WI38 (cell line): ENCODE measurements at regions not wholly inside any gene's neighbourhood (a gene's known extent, or its start where the extent isn't known, plus 50 kb on each side); places are given as distances from the start of the nearest gene placed in this dataset.
A peak's percentile ranks its signal among the peaks of the same experiment; 100 is the strongest.

Experiments
- H3K4me3 ChIP-seq: 2 replicates; pipeline ENCODE4 v1.5.1; 2011; ENCODE audit warnings: low read depth, mild to moderate bottlenecking, control low read depth, low read length
- TF ChIP-seq, protein P1 (sequence below): IDR thresholded peaks from 2 replicates; pipeline ENCODE4 v1.5.1; 2012; ENCODE audit warnings: low read depth, mild to moderate bottlenecking, control low read depth, low read length

DNA sequence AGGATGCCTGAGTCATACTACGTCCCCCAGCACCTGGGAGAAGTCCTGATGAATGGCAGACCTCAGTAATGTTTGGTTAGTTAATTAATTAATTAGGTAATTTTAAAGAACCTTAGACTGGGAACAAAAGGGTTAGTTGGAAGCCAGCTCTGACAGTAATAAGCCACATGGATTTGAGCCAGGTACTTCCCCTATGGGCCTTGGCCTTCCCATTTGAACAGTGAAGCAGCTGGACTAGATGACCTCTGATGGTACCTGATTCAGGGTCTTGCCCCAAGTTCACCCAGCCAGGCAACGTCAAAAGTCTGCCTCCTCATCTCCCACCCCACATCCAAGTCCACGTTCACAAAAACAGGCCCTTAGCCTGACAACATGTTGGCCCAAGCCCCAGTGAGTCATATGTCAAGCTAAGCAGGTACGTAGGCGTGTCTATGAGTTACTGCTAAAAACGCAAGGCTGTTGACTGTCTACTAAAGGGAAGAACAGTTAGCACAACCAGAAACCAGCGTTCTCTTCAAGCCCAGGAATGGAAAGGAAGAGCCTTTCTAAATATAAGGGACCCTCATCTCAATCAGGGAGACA, 303.2 kb downstream of the ACTL7B start:
- H3K4me3 ChIP-seq = no peak overlapping the region
- TF ChIP-seq, protein P1, sequence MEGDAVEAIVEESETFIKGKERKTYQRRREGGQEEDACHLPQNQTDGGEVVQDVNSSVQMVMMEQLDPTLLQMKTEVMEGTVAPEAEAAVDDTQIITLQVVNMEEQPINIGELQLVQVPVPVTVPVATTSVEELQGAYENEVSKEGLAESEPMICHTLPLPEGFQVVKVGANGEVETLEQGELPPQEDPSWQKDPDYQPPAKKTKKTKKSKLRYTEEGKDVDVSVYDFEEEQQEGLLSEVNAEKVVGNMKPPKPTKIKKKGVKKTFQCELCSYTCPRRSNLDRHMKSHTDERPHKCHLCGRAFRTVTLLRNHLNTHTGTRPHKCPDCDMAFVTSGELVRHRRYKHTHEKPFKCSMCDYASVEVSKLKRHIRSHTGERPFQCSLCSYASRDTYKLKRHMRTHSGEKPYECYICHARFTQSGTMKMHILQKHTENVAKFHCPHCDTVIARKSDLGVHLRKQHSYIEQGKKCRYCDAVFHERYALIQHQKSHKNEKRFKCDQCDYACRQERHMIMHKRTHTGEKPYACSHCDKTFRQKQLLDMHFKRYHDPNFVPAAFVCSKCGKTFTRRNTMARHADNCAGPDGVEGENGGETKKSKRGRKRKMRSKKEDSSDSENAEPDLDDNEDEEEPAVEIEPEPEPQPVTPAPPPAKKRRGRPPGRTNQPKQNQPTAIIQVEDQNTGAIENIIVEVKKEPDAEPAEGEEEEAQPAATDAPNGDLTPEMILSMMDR = no peak

DNA sequence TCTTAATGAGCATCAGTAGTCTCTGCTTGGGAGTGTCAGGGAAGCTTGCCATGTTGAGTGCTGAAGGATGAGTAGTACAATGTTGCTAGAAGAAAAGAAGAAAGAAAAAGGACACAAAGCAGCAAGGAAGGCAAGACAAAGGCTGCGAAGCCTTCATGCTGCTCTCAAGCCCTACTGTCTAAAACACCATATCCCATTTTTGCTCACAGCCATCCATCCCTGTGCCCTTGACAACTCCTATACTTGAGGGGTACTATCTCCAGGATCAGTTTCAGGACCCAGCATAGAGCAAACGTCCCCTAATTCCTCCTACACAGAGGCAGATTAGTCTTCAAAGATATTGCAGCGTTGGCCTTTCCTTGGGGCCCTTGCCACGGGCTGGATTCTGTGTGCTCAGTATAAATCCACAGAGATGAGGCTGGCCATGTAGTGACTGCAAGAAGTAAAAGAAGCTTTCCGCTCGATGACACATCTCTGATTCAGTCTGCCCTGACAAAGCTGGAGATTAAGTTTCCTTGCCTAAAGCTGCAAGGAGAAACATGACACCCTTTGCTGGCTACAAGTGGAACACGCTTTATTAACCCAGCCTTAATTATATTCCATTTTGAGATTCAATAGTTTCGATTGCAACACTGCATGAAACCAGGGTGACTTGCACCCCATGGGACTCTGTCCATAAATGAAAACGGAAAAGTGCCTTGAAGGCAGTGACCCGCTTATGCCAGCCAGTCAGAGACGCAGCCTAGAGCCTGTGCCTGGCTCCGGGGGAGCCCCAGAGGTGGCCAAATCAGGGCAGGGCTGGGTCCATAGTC, 304.6 kb downstream of the ACTL7B start:
- H3K4me3 ChIP-seq = peak overlapping the region; percentile 7; the same call in 1 of the 2 replicates
- TF ChIP-seq, protein P1 = no peak

DNA sequence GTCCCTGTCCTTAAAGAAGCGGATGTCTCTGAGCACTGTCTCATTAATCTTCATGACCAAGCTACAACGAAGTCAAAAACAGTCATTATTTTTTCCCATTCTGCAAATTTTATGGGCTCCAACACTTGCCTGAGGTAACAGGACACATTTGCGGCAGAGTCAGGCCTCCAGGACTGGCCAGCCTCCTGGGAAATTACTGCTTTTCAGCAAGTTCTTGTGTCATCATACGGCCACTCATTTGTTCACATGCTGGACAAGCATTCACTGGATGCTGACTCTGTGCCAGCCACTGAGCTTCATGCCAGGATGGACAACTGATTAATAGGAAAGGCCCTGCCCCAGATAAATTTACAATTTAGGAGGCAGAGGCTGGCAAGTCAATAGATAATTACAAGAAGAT, 305.7 kb downstream of the ACTL7B start:
- no peak overlapping the region for H3K4me3 ChIP-seq
- TF ChIP-seq, protein P1 = no peak

DNA sequence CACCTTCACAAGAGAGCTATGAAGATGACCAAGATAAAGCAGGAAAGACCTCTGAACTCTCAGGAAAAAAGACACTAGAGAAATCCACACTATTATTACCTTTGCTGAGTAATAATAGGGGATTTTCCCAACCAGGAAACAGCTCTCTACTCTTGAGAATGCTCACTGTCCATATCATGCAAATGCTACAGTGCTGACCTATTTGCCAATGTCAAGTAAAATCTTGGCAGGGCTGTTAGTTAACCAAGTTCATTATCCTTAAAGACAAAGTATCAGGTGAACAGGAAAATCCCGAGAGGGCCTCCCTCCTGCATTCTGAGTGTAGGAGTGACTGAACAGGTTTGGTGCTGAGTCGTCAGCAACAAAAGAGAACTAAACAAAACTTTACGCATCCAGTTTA, 306.6 kb downstream of the ACTL7B start:
- H3K4me3 ChIP-seq = no peak overlapping the region
- TF ChIP-seq, protein P1 = no peak

DNA sequence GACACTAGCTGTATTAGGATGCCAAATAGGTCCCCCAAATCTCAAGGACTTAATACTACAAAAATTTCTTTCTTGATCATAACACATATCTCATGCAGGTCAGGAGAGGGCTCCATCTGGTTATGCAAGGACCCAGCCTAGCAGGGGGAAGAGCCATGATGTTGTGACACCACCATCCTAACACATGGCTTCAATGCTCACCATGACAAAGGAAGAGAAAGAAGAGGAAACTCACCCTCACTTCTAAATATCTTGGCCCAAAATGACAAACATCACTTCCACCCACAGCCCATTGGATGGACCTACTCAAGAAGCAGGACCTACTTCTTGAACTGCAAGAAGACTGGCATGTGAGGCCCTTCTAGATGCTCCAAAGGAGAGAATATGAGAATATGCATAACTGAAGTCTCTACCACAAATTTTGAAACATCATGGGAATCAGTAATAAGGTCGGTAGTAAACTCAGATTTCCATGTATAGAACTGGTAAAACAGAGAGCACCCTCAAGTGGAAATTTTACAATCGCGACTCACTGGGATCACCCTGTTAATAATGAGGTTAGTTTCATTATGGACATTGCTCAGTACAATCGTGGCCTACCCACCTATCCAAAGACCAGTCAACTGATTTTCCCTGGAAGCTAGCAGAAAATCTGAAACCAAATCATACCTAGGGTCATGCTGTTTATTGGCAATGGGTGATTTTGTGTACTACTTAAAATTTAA, 308.2 kb downstream of the ACTL7B start:
- TF ChIP-seq, protein P1 = no peak
- H3K4me3 ChIP-seq = no peak overlapping the region

DNA sequence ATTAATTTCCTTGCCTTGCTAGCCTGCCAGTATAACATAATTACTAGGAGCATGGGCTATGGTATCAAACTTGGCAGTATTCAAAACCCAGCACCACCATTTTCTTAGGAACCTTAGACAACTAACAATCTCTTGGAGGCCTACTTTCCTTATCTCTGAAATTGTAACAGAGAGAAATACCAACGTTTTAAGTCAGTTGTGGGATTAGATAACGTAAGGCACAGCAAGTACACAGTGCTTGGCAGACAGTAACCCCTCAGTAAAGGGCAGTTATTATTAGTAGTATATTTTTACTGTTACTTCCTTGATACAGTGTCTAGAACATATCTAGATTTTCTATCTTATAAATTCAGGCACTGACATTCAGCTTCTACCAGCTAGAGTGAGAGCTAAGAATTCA, 309.6 kb downstream of the ACTL7B start:
- TF ChIP-seq, protein P1 = no peak
- no peak overlapping the region for H3K4me3 ChIP-seq

DNA sequence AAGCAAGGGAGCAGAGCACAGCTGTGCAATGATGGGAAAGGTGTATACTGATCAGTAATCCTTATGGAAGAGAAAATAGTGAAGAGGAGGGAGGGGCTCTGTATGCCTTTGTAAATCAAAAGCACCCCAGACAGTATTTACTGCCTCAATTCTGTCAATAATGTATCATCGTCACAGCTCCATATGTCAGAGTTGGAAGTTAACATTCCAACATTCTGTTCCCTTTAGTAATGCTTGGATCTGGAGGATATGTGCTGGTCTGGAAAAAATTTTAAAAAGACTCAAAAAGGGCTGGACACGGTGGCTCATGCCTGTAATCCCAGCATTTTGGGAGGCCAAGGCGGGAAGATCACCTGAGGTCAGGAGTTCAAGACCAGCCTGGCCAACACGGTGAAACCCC, 310.4 kb downstream of the ACTL7B start:
- TF ChIP-seq, protein P1 = no peak
- no peak overlapping the region for H3K4me3 ChIP-seq
